GM19395 (cell line): ENCODE measurements at regions not wholly inside any gene's neighbourhood (a gene's known extent, or its start where the extent isn't known, plus 50 kb on each side); places are given as distances from the start of the nearest gene placed in this dataset.
"Not testable (repeated sequence)": the region's sequence is repeated elsewhere in the genome, so short reads cannot be mapped to it uniquely, and the experiment has no call there.

Source experiments
- ATAC-seq: cut with Tn5 transposase; IDR thresholded peaks from one replicate; pipeline ENCODE4 v1.9.1; 2021; ENCODE audit warnings: mild to moderate bottlenecking, moderate library complexity; ENCODE audit not compliant: unreplicated experiment

DNA sequence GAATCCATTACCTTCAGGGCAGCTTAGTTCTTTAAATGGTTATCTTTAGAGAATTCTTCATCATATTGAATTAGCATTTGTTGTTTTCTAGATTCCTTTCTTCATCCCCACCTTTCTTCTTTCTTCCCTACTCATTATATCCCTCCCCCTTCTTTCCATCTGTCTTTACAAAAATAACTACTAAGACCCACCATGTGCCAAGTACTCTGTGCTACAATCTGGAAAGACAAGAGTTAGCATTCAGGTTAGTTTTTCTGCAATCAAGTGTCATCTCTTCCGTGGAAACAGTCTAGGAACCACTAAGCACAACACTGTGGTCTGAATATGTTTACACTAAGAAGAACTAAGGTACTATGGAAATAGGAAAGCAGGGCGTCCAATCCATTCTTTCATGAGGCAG, 897.4 kb upstream of the TENM4 start:
- no peak for ATAC-seq

DNA sequence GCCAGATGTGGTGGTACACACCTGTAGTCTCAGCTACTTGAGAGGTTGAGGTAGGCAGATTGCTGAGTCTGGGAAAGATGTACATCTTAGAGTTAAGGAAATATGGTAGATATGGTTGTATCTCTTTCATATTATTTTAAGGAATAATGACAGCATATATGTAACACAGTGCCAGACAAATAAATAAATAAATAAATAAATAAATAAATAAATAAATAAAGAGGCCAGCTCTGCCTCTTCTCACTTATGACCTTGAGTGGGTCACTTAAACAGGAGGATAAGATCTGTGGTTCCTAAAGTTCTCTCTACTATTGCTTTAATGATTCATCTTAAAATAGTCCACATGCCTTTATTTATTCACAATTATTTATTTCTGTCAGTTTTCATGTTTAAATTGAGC, 890.9 kb upstream of the TENM4 start:
- no peak for ATAC-seq

DNA sequence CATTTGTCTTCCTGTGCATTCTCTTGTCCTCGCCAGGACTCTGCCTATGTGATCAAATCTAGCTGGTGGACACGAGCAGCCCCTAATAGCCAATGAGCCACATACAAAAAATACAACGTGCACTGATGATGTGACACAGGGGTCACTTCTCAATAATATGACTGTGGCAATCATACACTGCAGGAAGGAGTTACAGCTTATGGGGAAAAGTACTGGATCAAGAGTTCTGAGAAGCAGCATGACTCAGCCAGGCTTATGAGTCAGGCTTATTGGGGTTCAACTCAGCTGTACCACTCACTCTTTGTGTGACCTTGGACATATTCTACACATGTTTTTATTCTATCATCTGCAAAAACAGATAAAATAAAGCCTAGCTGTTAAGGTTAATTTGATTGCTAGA, 889.4 kb upstream of the TENM4 start:
- ATAC-seq = no peak

DNA sequence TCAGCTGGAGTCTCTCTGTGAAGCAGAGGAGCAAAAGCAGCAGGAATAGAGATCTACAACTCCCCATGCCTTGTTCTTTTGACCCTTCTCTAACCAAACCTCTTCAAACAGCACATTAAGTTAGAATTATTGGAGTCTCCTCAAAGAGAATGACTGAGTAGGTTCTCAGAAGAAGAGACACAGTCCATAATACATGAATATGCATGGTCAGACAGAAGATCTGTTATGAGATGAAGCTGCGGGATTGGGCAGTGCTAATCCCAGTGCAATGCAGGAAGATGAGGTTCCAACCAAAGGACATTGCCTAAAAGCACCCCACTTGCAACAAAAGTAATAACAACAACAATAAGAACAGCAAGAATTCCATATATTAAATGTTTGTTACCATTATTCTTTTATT, 887.9 kb upstream of the TENM4 start:
- ATAC-seq = no peak

DNA sequence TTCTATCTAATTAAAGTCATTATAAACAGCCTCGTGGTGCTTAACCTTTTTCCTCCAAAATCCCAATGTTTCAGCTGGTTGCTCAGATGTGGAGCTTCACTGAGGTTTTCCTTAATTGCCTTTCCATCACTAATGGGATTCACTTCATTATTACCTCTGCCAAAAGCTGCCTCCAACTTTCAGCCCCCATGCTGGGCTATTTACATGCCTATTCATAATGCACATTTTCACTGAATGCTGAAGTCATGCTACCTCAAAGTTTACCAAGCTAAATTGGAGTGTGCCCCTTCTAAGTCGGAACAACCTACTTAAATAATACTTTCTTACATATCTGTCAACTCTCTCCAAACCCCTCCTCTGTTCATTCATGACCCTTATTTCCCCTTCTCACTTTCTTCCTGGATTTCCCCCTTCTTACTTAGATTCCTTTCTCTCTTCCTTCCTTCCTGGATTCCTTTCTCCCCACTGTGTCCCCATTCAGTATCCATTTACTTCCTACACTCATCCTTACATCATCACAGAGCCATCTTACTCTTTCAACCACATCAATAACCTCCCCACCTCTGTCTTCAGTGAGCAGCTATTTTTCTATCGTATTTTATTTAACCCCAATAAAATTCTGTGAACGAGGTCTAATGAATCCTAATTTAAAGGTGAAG, 887.3 kb upstream of the TENM4 start:
- ATAC-seq = no peak

DNA sequence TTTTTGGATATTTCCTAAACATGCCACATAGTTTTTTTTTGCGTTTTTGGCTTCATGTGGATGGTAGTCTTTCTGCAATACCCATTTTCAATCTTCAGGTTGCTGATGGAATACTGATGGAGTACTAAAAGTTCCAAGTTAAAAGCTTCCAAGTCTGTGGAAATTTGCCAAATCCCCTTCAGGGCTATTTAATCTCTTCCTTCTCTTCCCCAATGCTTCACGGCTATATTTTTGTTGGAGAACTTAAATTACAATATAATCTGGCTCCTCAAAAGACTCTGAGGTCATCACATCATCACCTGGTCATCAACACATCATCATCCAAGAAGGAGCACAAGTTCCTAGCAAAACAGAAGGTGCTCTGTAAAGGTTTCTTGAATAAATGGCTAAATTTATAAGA, 881.0 kb upstream of the TENM4 start:
- no peak for ATAC-seq

DNA sequence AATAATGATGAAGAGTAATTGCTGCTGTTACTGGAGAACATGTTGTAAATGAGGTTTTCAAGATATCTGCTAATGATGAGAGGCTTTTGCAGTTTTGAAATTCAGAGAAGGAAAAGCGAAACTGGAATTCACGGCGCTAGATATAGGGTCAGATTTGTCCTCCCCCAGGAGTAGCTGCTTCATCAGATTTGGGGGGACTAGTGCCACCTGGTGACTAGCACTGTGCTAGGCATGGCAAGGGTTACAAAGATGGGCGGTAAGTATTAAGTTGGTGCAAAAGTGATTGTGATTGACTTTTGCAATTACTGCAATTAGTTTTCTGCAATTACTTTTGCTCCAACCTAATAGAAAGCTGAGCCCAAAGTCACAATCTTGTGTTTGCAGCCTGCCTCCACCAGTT, 879.9 kb upstream of the TENM4 start:
- no peak for ATAC-seq

DNA sequence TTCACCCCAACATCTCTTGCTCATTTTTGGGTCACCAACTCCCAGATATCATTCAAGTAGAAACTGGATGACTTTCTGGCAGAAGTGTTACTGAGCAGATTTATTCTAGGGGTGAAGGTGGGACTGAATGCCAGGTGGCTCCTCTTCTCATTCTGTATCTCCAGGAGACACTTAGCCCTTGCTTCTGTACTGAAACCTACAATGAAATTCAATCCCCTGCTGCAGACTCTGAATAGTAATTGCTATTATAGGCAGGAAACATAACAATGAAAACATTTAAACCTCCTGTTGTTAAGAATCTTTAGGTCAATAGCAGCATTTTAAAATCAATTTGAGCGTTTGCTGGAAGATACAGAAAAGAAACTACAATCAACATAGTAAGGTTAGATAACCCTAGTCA, 879.4 kb upstream of the TENM4 start:
- ATAC-seq = no peak

DNA sequence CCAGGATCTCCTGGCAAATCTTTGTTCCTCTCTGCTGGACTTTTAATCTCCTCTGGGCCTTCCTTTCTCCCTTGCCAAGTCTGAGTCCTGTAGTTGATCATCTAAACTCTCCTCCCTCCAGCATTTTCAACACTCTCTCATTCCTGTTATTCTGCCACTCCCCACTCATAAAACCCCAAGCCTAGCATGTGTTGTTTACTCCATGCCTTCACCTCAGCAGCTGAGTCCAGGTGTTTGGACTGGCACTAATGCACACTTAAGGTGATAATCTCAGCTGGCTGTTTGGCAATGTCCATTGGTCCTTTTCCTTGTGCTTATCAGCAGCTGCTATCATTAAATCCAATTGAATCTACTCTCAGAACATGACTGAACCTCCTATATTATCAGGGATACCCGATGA, 876.8 kb upstream of the TENM4 start:
- ATAC-seq = no peak

DNA sequence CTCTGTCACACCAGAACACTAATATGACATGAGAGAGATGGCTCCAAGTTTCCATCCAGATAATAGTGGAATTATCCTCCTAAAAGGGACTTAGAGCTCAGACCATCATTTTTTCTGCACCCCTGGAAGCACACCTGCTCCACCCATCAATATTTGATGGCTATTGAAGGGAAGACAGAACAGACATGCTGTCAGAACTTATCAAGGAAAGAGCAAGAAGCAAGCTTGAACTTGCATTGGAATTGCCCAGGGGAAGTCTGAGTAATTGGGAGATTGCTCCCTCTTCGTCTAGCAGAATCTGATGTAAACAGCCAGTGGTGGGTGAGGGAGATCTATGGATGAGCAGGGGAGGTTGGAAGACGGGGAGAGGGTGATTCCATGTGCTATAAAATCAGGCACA, 874.4 kb upstream of the TENM4 start:
- no peak for ATAC-seq

DNA sequence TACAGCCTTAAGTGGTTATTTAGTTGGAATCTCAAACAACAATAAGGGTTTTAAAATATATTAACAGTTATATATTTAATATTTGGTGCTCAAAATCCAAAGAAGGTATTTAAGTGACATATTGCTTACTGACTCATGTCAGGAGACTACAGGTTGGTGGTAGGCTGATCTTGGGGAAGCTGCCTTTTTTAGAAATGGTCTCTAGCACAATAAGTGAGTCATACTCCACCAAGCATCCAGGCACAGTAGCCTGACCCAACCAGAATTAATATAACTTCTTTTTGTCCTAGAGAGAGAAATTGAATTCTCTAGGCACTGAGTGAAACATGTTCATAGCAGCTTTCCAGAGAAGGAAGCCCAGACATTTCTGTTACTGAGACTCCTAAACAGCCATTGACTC, 868.5 kb upstream of the TENM4 start:
- ATAC-seq = no peak

DNA sequence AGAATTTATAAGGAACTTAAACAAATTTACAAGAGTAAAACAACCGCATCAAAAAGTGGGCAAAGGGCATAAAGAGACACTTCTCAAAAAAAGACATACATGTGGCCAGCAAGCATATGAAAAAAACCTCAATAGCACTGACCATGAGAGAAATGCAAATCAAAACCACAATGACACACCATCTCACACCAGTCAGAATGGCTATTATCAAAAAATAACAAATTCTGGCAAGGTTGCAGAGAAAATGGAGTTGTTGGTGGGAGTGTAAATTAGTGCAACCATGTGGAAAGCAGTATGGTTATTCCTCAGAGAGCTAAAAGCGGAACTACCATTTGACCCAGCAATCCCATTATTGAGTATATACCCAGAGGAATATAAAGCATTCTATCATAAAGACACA, 866.8 kb upstream of the TENM4 start:
- ATAC-seq = no peak

DNA sequence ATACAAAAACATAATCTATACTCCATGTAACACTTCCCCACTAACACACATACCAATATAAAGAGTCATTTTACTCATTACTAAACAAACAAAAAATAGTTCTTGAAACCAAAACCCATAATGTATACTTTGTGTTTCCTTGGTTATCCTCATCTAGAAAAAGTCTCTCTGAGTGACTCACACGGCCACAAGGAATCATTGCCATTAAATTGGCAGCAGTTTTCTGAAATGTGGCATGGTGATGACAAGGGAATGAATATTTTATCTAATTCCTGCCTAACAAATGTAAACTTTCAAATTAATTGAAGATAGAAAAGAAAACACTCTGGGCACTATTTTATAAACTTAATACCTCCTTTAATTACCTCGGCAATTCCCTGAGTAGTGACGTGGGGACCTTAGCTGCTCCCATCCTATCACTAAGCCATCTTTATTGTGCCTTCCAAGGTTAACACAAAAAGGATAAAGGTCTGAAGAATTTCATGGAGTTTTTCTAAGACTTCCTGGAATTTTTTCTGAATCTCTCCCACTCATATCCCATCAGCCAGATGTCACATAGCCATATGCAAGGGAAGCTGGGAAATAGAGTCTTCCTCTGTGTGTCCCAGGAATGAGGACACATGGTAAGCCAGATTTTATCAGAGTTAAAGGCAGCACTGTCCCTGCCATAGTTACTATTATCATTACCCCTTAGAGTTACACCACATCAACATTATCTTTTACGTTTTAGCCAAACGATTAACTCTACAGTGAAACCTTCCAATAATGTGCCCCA, 857.2 kb upstream of the TENM4 start:
- no peak for ATAC-seq

DNA sequence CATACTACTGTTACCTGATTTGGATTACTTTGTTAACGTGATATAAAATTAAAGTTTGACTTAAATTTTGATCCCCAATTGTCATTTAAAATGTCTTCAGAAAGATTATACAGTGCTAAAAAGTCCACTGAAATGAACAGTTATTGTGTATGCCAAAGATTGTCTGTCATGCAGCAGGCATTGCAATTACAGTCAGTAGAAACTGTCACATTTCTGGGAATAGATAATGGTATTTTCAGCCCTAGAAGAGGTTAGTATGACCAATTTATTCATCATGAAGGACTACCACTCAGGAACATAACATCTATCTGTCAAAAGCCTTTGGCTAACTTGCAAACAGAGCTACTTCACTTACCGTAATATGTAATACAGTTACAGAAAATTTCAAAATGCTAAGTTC, 852.5 kb upstream of the TENM4 start:
- no peak for ATAC-seq

DNA sequence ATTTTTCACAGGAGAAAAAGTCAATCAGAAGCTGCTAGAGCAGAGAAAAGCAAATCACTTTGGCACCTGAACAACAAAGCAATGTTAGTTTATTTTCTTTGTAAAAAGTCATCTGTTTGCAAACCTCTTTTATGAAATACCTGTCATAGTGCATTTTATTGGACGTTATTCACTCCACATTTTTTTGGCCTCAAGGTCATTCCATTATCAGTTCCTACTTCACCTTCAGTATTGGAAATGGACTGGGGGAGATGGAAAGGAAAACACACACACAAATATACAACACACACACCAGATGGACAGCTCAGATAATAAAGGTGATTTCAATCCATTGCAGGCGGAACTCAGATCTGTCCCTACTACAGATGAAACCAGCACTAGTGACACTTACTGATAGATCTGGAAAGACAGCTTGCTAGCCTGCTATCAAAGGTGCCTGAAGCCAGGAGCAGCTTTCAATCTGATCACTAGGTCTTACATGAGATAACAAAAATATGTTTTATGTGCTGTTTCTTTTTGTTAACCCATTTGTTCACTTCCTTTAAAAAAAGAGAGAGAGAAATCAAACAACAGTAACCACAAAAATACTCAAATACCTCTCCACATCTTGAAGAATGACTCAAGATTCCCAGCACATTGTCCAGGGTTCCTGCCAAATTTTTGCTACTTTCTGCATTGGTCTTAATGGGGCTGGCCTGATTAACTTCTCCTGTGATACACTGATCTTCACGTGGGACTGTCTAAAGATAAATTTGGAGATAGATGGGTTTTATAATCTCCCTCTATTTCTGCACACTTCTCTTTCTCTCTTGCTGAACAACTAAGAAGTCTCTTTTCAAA, 844.3 kb upstream of the TENM4 start:
- no peak for ATAC-seq

DNA sequence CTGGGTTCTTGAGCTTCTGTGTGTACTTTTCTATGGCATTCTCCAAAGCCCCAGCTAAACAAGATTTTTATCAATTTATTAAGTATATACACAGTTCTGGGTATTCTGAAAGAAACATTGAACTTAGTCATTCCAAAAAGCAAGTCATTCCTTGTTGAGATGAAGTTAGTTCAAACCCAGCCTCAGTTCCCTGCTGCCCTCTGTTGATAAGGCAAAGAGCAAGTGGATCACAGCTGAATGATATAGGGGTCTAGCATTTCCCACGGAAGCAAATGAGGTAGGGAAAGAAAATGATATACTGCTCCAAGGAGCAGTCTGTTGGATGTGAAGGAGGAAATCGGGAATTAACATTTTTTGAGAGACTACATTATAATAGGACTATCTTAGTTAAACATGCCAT, 841.8 kb upstream of the TENM4 start:
- ATAC-seq = no peak

DNA sequence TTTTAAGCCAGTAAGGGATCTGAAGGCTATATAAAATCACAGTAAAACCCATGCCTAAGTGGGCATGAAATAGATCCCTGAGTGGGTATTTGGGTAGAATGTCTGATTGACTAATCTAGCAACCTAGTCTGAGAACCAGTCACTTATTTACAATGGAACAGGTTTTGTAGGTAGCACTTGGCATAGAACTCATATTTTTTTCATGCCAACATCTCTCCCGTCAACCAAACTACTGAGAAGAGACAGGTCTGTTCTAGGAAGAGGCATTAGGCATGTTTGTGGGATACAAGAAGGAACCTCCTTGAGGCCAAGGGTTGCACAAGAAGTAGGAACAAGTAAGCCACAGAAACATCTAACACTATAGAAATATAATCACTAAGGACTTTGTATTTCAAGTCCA, 840.4 kb upstream of the TENM4 start:
- no peak for ATAC-seq

DNA sequence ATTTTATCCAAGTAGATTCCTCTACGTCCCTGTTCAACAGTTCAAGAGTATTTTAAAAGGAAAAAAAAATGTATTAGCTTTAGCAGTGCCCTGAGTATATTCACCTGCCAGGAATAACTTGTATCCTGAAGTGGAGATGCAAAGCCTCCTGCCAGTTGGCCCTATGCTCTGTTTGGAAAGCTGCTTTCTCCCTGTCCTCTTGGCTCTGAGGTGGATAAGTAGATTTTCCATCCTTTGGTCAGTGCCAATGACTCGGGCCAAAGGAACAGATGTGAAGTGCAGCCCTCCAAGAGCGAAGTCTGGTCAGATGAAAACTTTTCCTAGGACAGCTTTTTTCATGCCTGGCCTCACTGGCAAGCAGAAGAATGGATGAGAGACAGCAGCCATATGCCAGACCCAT, 839.9 kb upstream of the TENM4 start:
- no peak for ATAC-seq

DNA sequence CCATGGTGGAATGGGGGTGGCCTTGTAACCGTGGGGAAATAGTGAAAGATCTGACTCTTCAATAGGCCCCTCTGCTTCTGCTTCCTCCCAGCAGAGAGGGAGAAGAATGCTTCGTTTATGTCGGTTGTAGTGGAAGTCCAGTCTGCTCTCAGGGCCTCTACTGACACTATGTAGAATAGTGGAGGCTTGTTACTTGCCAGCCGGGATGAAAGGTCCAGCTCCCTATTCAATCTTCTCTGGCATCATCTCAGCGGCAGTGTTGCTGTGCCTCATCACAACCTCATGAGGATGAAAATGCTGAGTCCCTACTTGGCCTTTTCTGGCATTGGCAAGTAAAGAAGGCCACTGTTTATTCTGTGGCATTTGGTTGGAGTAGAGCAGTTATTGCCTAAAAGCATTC, 820.9 kb upstream of the TENM4 start:
- ATAC-seq = no peak

DNA sequence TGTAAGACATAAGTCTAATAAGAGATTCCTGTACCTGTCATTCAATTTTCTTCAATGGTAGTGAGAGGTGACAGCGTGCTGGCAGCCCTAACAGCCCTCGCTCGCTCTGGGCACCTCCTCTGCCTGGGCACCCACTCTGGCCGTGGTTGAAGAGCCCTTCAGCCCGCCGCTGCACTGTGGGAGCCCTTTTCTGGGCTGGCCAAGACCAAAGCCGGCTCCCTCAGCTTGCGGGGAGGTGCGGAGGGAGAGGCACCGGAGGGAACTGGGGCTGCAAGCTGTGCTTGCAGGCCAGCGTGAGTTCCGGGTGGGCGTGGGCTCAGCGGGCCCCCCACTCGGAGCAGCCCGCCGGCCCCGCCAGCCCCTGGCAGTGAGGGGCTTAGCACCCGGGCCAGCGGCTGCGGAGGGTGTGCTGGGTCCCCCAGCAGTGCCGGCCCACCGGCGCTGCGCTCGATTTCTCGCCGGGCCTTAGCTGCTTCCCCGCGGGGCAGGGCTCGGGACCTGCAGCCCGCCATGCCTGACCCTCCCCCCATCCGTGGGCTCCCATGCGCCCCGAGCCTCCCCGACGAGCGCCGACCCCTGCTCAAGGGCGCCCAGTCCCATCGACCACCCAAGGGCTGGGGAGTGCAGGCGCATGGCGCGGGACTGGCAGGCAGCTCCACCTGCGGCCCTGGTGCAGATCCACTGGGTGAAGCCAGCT, 816.6 kb upstream of the TENM4 start:
- ATAC-seq = not testable (repeated sequence)

DNA sequence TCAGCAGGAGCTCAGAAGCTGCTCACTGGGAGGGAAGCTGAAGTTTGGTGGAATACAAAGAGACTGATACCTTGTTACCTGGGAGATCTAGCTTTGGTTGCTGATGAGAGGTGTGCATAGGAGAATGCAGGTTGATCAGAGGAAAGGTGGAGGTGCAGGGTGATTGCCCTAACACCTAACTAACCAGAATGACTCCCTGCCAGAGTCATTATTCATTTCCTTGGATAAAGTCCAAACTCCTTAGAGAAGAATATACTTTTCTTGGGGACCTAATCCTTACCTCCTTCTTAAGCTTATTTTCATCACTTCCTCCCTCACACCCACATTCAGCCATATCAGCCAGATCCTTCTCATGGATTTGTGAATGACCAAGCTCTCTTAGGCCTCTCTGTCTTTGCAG, 814.2 kb upstream of the TENM4 start:
- ATAC-seq = no peak
